GM23338 (cell line): ENCODE measurements at regions not wholly inside any gene's neighbourhood (a gene's known extent, or its start where the extent isn't known, plus 50 kb on each side); places are given as distances from the start of the nearest gene placed in this dataset.

Experiments used
- ATAC-seq: fragments of 200-7000 bp; cut with Tn5 transposase; 3 replicates; pipeline ENCODE4 v1.9.1; 2020
- DNase-seq: peaks from one replicate; pipeline ENCODE4 v3.0.0-alpha.2; 2015; ENCODE audit warnings: low spot score
- H2AFZ ChIP-seq: fragments of 200-600 bp; sonication (generic); 2 replicates; pipeline ENCODE4 v1.8.0; 2016; ENCODE audit warnings: antibody characterized with exemption, mild to moderate bottlenecking, moderate library complexity
- H3F3A ChIP-seq: fragments of 200-600 bp; sonication (generic); replicated peaks from 2 replicates; pipeline ENCODE4 v1.8.0; 2017; ENCODE audit warnings: antibody characterized with exemption, mixed run types, low read depth
- H3K27ac ChIP-seq: fragments of 200-600 bp; sonication (generic); 2 replicates; pipeline ENCODE4 v1.6.1; 2016; ENCODE audit warnings: low read depth
- H3K27me3 ChIP-seq: fragments of 200-600 bp; sonication (generic); 2 replicates; pipeline ENCODE4 v1.8.0; 2016; ENCODE audit warnings: mild to moderate bottlenecking, mixed run types, moderate library complexity; ENCODE audit not compliant: insufficient read depth
- H3K36me3 ChIP-seq: fragments of 200-600 bp; sonication (generic); 2 replicates; pipeline ENCODE4 v1.8.0; 2016; ENCODE audit warnings: mild to moderate bottlenecking; ENCODE audit not compliant: insufficient read depth
- H3K4me1 ChIP-seq: fragments of 200-600 bp; sonication (generic); 2 replicates; pipeline ENCODE4 v1.8.0; 2016; ENCODE audit warnings: mild to moderate bottlenecking, moderate library complexity; ENCODE audit not compliant: insufficient read depth
- H3K4me2 ChIP-seq: fragments of 200-600 bp; sonication (generic); 2 replicates; pipeline ENCODE4 v1.7.1; 2017; ENCODE audit warnings: mixed run types
- H3K4me3 ChIP-seq: fragments of 200-600 bp; sonication (generic); 2 replicates; pipeline ENCODE4 v1.6.1; 2016; ENCODE audit warnings: mixed run types
- H3K79me2 ChIP-seq: fragments of 200-600 bp; sonication (generic); replicated peaks from 2 replicates; pipeline ENCODE4 v1.8.0; 2017; ENCODE audit warnings: mild to moderate bottlenecking; ENCODE audit not compliant: insufficient read depth
- H3K9me2 ChIP-seq: fragments of 200-600 bp; sonication (generic); 2 replicates; pipeline ENCODE4 v1.8.0; 2017; ENCODE audit not compliant: insufficient read depth
- H4K20me1 ChIP-seq: fragments of 200-600 bp; sonication (generic); replicated peaks from 2 replicates; pipeline ENCODE4 v1.8.0; 2017; ENCODE audit warnings: mild to moderate bottlenecking; ENCODE audit not compliant: insufficient read depth
- H3K27ac Mint-ChIP-seq: 2 replicates; pipeline ENCODE4 v1.8.0; 2020; ENCODE audit warnings: inconsistent platforms, mild to moderate bottlenecking, moderate library complexity, mixed read lengths
- H3K27me3 Mint-ChIP-seq: 3 replicates; pipeline ENCODE4 v1.8.0; 2022; ENCODE audit warnings: low read depth, mild to moderate bottlenecking, moderate library complexity, mixed read lengths, inconsistent platforms; ENCODE audit not compliant: insufficient read depth, poor library complexity
- H3K36me3 Mint-ChIP-seq: 3 replicates; pipeline ENCODE4 v1.8.0; 2021; ENCODE audit warnings: low read depth, mild to moderate bottlenecking, inconsistent platforms, moderate library complexity, mixed read lengths
- H3K4me1 Mint-ChIP-seq: 3 replicates; pipeline ENCODE4 v1.8.0; 2020; ENCODE audit warnings: mild to moderate bottlenecking, inconsistent platforms, mixed read lengths
- H3K4me3 Mint-ChIP-seq: 3 replicates; pipeline ENCODE4 v1.8.0; 2021; ENCODE audit warnings: moderate library complexity, mild to moderate bottlenecking, inconsistent platforms, mixed read lengths
- H3K9me3 Mint-ChIP-seq: 3 replicates; pipeline ENCODE4 v1.8.0; 2020; ENCODE audit warnings: moderate library complexity, mild to moderate bottlenecking, inconsistent platforms, mixed read lengths
- CREB1 ChIP-seq: fragments of 250-450 bp; sonication (Bioruptor Pico); IDR thresholded peaks from 2 replicates; pipeline ENCODE4 v1.5.0; 2020; ENCODE audit warnings: low read depth, mild to moderate bottlenecking, moderate library complexity
- EZH2 ChIP-seq: fragments of 200-600 bp; sonication (generic); IDR thresholded peaks from one replicate; pipeline ENCODE4 v1.8.0; 2017; ENCODE audit warnings: antibody characterized with exemption, mild to moderate bottlenecking, low read depth; ENCODE audit not compliant: unreplicated experiment
- EZH2phosphoT487 ChIP-seq: fragments of 200-600 bp; sonication (generic); IDR thresholded peaks from one replicate; pipeline ENCODE4 v1.8.1; 2018; ENCODE audit warnings: antibody characterized with exemption; ENCODE audit not compliant: unreplicated experiment
- JUNB ChIP-seq: IDR thresholded peaks from one replicate; pipeline ENCODE4 v1.6.1; 2016; ENCODE audit warnings: antibody characterized with exemption; ENCODE audit not compliant: unreplicated experiment
- NANOG ChIP-seq: IDR thresholded peaks from 2 replicates; pipeline ENCODE4 v1.6.1; 2016; ENCODE audit warnings: antibody characterized with exemption, borderline replicate concordance
- POLR2AphosphoS5 ChIP-seq: IDR thresholded peaks from 2 replicates; pipeline ENCODE4 v1.6.1; 2016; ENCODE audit warnings: antibody characterized with exemption, low read depth
- STAT1 ChIP-seq: IDR thresholded peaks from one replicate; pipeline ENCODE4 v1.6.1; 2016; ENCODE audit warnings: antibody characterized with exemption; ENCODE audit not compliant: unreplicated experiment
- ZNF114 ChIP-seq: fragments of 250-450 bp; sonication (Bioruptor Pico); IDR thresholded peaks from 2 replicates; pipeline ENCODE4 v1.5.0; 2020; ENCODE audit warnings: mild to moderate bottlenecking, moderate library complexity
- ZNF331 ChIP-seq: fragments of 250-450 bp; sonication (Bioruptor Pico); IDR thresholded peaks from 2 replicates; pipeline ENCODE4 v1.5.0; 2020; ENCODE audit warnings: low read depth, mild to moderate bottlenecking, moderate library complexity
- TF ChIP-seq, protein P1 (sequence below): fragments of 250-450 bp; sonication (Bioruptor Pico); IDR thresholded peaks from 2 replicates; pipeline ENCODE4 v1.5.0; 2020; ENCODE audit warnings: mild to moderate bottlenecking, moderate library complexity
- TF ChIP-seq, protein P2 (sequence below): IDR thresholded peaks from 2 replicates; pipeline ENCODE4 v1.6.1; 2016; ENCODE audit warnings: antibody characterized with exemption
- TF ChIP-seq, protein P3 (sequence below): IDR thresholded peaks from one replicate; pipeline ENCODE4 v1.6.1; 2018; ENCODE audit warnings: antibody characterized with exemption; ENCODE audit not compliant: unreplicated experiment
- TF ChIP-seq, protein P4 (sequence below), 2 experiments: fragments of 200-600 bp in 1 of 2; sonication (generic) in 1 of 2; conservative IDR thresholded peaks; 2 replicates each; pipeline versions ENCODE4 v1.5.1 to v1.6.1; 2016 to 2017; ENCODE audit warnings: antibody characterized with exemption in 2 of 2, low read depth in 2 of 2, mild to moderate bottlenecking in 2 of 2, moderate library complexity in 1 of 2

DNA sequence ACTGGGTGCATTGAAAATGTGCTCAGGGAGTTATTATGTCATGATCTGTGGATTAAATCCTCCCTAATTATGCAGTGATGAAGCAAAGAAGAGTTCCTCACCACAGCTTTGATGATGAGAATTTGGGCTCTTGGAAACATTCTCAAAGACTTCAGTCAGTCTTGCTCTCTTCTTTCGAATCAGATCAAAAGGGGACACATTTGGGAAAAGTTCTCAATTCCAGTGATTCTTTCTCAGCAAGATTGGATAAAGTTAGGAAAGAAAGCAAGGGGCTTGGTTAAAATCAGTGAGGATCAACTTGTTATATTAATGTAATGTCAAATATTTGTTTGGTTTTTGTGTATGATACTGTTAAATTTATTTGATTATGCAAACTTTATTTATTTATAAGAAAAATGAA is 411.3 kb upstream of the ACTBL2 start:
- H3F3A ChIP-seq, result no peaks in the 10 kb centered on the region
- no peak overlapping the region for H3K4me3 ChIP-seq
- 0 out of 2 replicates have a peak, but pooled peaks cover 2% of the 10 kb centered on the region for H3K9me2 ChIP-seq
- TF ChIP-seq JUNB (no peak), EZH2phosphoT487 (no peak), STAT1 (no peak), ZNF331 (CRISPR knock-in tag) (no peak), NANOG (no peak), EZH2 (no peak), ZNF114 (no peak), POLR2AphosphoS5 (no peak), CREB1 (CRISPR knock-in tag) (no peak)
- TF ChIP-seq, protein P1, sequence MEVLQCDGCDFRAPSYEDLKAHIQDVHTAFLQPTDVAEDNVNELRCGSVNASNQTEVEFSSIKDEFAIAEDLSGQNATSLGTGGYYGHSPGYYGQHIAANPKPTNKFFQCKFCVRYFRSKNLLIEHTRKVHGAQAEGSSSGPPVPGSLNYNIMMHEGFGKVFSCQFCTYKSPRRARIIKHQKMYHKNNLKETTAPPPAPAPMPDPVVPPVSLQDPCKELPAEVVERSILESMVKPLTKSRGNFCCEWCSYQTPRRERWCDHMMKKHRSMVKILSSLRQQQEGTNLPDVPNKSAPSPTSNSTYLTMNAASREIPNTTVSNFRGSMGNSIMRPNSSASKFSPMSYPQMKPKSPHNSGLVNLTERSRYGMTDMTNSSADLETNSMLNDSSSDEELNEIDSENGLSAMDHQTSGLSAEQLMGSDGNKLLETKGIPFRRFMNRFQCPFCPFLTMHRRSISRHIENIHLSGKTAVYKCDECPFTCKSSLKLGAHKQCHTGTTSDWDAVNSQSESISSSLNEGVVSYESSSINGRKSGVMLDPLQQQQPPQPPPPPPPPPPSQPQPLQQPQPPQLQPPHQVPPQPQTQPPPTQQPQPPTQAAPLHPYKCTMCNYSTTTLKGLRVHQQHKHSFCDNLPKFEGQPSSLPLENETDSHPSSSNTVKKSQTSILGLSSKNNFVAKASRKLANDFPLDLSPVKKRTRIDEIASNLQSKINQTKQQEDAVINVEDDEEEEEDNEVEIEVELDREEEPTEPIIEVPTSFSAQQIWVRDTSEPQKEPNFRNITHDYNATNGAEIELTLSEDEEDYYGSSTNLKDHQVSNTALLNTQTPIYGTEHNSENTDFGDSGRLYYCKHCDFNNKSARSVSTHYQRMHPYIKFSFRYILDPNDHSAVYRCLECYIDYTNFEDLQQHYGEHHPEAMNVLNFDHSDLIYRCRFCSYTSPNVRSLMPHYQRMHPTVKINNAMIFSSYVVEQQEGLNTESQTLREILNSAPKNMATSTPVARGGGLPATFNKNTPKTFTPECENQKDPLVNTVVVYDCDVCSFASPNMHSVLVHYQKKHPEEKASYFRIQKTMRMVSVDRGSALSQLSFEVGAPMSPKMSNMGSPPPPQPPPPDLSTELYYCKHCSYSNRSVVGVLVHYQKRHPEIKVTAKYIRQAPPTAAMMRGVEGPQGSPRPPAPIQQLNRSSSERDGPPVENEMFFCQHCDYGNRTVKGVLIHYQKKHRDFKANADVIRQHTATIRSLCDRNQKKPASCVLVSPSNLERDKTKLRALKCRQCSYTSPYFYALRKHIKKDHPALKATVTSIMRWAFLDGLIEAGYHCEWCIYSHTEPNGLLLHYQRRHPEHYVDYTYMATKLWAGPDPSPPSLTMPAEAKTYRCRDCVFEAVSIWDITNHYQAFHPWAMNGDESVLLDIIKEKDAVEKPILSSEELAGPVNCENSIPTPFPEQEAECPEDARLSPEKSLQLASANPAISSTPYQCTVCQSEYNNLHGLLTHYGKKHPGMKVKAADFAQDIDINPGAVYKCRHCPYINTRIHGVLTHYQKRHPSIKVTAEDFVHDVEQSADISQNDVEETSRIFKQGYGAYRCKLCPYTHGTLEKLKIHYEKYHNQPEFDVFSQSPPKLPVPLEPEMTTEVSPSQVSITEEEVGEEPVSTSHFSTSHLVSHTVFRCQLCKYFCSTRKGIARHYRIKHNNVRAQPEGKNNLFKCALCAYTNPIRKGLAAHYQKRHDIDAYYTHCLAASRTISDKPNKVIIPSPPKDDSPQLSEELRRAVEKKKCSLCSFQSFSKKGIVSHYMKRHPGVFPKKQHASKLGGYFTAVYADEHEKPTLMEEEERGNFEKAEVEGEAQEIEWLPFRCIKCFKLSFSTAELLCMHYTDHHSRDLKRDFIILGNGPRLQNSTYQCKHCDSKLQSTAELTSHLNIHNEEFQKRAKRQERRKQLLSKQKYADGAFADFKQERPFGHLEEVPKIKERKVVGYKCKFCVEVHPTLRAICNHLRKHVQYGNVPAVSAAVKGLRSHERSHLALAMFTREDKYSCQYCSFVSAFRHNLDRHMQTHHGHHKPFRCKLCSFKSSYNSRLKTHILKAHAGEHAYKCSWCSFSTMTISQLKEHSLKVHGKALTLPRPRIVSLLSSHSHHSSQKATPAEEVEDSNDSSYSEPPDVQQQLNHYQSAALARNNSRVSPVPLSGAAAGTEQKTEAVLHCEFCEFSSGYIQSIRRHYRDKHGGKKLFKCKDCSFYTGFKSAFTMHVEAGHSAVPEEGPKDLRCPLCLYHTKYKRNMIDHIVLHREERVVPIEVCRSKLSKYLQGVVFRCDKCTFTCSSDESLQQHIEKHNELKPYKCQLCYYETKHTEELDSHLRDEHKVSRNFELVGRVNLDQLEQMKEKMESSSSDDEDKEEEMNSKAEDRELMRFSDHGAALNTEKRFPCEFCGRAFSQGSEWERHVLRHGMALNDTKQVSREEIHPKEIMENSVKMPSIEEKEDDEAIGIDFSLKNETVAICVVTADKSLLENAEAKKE (CRISPR knock-in tag), result no peak
- TF ChIP-seq, protein P2, sequence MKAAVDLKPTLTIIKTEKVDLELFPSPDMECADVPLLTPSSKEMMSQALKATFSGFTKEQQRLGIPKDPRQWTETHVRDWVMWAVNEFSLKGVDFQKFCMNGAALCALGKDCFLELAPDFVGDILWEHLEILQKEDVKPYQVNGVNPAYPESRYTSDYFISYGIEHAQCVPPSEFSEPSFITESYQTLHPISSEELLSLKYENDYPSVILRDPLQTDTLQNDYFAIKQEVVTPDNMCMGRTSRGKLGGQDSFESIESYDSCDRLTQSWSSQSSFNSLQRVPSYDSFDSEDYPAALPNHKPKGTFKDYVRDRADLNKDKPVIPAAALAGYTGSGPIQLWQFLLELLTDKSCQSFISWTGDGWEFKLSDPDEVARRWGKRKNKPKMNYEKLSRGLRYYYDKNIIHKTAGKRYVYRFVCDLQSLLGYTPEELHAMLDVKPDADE, result no peak
- TF ChIP-seq, protein P3, sequence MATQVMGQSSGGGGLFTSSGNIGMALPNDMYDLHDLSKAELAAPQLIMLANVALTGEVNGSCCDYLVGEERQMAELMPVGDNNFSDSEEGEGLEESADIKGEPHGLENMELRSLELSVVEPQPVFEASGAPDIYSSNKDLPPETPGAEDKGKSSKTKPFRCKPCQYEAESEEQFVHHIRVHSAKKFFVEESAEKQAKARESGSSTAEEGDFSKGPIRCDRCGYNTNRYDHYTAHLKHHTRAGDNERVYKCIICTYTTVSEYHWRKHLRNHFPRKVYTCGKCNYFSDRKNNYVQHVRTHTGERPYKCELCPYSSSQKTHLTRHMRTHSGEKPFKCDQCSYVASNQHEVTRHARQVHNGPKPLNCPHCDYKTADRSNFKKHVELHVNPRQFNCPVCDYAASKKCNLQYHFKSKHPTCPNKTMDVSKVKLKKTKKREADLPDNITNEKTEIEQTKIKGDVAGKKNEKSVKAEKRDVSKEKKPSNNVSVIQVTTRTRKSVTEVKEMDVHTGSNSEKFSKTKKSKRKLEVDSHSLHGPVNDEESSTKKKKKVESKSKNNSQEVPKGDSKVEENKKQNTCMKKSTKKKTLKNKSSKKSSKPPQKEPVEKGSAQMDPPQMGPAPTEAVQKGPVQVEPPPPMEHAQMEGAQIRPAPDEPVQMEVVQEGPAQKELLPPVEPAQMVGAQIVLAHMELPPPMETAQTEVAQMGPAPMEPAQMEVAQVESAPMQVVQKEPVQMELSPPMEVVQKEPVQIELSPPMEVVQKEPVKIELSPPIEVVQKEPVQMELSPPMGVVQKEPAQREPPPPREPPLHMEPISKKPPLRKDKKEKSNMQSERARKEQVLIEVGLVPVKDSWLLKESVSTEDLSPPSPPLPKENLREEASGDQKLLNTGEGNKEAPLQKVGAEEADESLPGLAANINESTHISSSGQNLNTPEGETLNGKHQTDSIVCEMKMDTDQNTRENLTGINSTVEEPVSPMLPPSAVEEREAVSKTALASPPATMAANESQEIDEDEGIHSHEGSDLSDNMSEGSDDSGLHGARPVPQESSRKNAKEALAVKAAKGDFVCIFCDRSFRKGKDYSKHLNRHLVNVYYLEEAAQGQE, result no peak
- TF ChIP-seq, protein P4, sequence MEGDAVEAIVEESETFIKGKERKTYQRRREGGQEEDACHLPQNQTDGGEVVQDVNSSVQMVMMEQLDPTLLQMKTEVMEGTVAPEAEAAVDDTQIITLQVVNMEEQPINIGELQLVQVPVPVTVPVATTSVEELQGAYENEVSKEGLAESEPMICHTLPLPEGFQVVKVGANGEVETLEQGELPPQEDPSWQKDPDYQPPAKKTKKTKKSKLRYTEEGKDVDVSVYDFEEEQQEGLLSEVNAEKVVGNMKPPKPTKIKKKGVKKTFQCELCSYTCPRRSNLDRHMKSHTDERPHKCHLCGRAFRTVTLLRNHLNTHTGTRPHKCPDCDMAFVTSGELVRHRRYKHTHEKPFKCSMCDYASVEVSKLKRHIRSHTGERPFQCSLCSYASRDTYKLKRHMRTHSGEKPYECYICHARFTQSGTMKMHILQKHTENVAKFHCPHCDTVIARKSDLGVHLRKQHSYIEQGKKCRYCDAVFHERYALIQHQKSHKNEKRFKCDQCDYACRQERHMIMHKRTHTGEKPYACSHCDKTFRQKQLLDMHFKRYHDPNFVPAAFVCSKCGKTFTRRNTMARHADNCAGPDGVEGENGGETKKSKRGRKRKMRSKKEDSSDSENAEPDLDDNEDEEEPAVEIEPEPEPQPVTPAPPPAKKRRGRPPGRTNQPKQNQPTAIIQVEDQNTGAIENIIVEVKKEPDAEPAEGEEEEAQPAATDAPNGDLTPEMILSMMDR (conservative IDR thresholded peaks at IDR 0.05; ENCODE audit: low read depth in 2 of 2), result no peak
- no peak overlapping the region for H3K4me3 Mint-ChIP-seq
- H3K36me3 ChIP-seq, result no peaks in the 10 kb centered on the region
- peaks cover 22% of the 10 kb centered on the region for H3K4me1 ChIP-seq
- DNase-seq, result no peak
- no peaks in the 10 kb centered on the region for H3K79me2 ChIP-seq
- H2AFZ ChIP-seq, result no peak overlapping the region; the same call in 1 of the 2 replicates
- H3K27me3 ChIP-seq, result no peaks in the 10 kb centered on the region
- no peaks in the 10 kb centered on the region for H3K9me3 Mint-ChIP-seq
- H3K36me3 Mint-ChIP-seq, result no peaks in the 10 kb centered on the region
- peaks cover 28% of the 10 kb centered on the region for H3K4me1 Mint-ChIP-seq
- no peaks in the 10 kb centered on the region for H4K20me1 ChIP-seq
- H3K27ac ChIP-seq, result no peak overlapping the region
- no peaks in the 10 kb centered on the region for H3K27me3 Mint-ChIP-seq
- no peak overlapping the region for H3K4me2 ChIP-seq
- no peak for ATAC-seq
- no peak overlapping the region for H3K27ac Mint-ChIP-seq
